Neural cell (in vitro differentiated cells): ENCODE measurements at regions not wholly inside any gene's neighbourhood (a gene's known extent, or its start where the extent isn't known, plus 50 kb on each side); places are given as distances from the start of the nearest gene placed in this dataset.
A peak's percentile ranks its signal among the peaks of the same experiment; 100 is the strongest.

Experiments
- H2AFZ ChIP-seq: fragments of 200-600, 300-800 bp; sonication (generic), shearing (Covaris generic); 2 replicates; pipeline ENCODE4 v1.6.0; 2014; ENCODE audit warnings: low read depth, mild to moderate bottlenecking, antibody characterized with exemption, low read length, moderate library complexity
- H3F3A ChIP-seq: fragments of 200-600 bp; shearing (Covaris generic); 2 replicates; pipeline ENCODE4 v1.6.1; 2016; ENCODE audit warnings: mild to moderate bottlenecking, moderate library complexity, mixed read lengths, antibody characterized with exemption, low read length; ENCODE audit not compliant: insufficient read depth, poor library complexity, severe bottlenecking
- H3K27ac ChIP-seq: fragments of 200-600, 300-800 bp; sonication (generic), shearing (Covaris generic); 2 replicates; pipeline ENCODE4 v1.5.1; 2014; ENCODE audit warnings: mild to moderate bottlenecking, low read length, moderate library complexity
- H3K27me3 ChIP-seq: fragments of 300-800, 200-600 bp; sonication (generic), shearing (Covaris generic); 2 replicates; pipeline ENCODE4 v1.6.0; 2014; ENCODE audit warnings: mild to moderate bottlenecking, low read depth, low read length, moderate library complexity; ENCODE audit not compliant: insufficient read depth
- H3K36me3 ChIP-seq: fragments of 300-800, 200-600 bp; sonication (generic), shearing (Covaris generic); 2 replicates; pipeline ENCODE4 v1.5.1; 2014; ENCODE audit warnings: mild to moderate bottlenecking, antibody characterized with exemption, low read length, moderate library complexity; ENCODE audit not compliant: insufficient read depth
- H3K4me2 ChIP-seq: fragments of 300-800, 200-600 bp; sonication (generic), shearing (Covaris generic); 2 replicates; pipeline ENCODE4 v1.6.0; 2014; ENCODE audit warnings: mild to moderate bottlenecking, low read length
- H3K4me3 ChIP-seq: fragments of 300-800, 200-600 bp; sonication (generic), shearing (Covaris generic); 2 replicates; pipeline ENCODE4 v1.5.1; 2014; ENCODE audit warnings: mild to moderate bottlenecking, low read length, moderate library complexity
- H3K79me2 ChIP-seq: fragments of 200-600 bp; shearing (Covaris generic); replicated peaks from 2 replicates; pipeline ENCODE4 v1.6.0; 2014; ENCODE audit warnings: mild to moderate bottlenecking, low read length, moderate library complexity; ENCODE audit not compliant: insufficient read depth
- H3K9ac ChIP-seq: fragments of 300-800, 200-600 bp; sonication (generic), shearing (Covaris generic); 2 replicates; pipeline ENCODE4 v1.6.1; 2016; ENCODE audit warnings: mild to moderate bottlenecking, low read length, mixed read lengths
- H3K9me2 ChIP-seq: fragments of 200-600 bp; shearing (Covaris generic); 2 replicates; pipeline ENCODE4 v1.6.1; 2016; ENCODE audit warnings: mild to moderate bottlenecking, low read length, mixed read lengths; ENCODE audit not compliant: insufficient read depth
- H3K9me3 ChIP-seq: fragments of 200-600, 300-800 bp; sonication (generic), shearing (Covaris generic); 2 replicates; pipeline ENCODE4 v1.6.1; 2016; ENCODE audit warnings: mild to moderate bottlenecking, mixed run types, low read length, moderate library complexity, mixed read lengths
- H4K20me1 ChIP-seq: fragments of 200-600 bp; shearing (Covaris generic); 2 replicates; pipeline ENCODE4 v1.6.1; 2016; ENCODE audit warnings: mild to moderate bottlenecking, mixed run types; ENCODE audit not compliant: insufficient read depth
- CTCF ChIP-seq: fragments of 450-650 bp; IDR thresholded peaks from 2 replicates; pipeline ENCODE4 v1.5.1; 2014; ENCODE audit warnings: antibody characterized with exemption, mild to moderate bottlenecking, moderate library complexity; ENCODE audit not compliant: poor library complexity, severe bottlenecking
- EP300 ChIP-seq: fragments of 450-650 bp; conservative IDR thresholded peaks from 2 replicates; pipeline ENCODE4 v1.6.1; 2014; ENCODE audit warnings: antibody characterized with exemption, mild to moderate bottlenecking, moderate library complexity; ENCODE audit not compliant: poor library complexity, severe bottlenecking
- EZH2 ChIP-seq: fragments of 200-600, 300-800 bp; shearing (Covaris generic), sonication (generic); IDR thresholded peaks from 2 replicates; pipeline ENCODE4 v1.6.1; 2014; ENCODE audit warnings: antibody characterized with exemption, low read length, borderline replicate concordance, mild to moderate bottlenecking; ENCODE audit not compliant: insufficient read depth, poor library complexity, severe bottlenecking
- MXI1 ChIP-seq: fragments of 450-650 bp; conservative IDR thresholded peaks from 2 replicates; pipeline ENCODE4 v1.6.1; 2014; ENCODE audit warnings: antibody characterized with exemption, mild to moderate bottlenecking; ENCODE audit not compliant: poor library complexity, severe bottlenecking
- POLR2AphosphoS5 ChIP-seq: IDR thresholded peaks from 2 replicates; pipeline ENCODE4 v1.6.1; 2012
- RAD21 ChIP-seq: fragments of 450-650 bp; conservative IDR thresholded peaks from 2 replicates; pipeline ENCODE4 v1.6.1; 2014; ENCODE audit warnings: antibody characterized with exemption, mild to moderate bottlenecking, moderate library complexity
- REST ChIP-seq: IDR thresholded peaks from 2 replicates; pipeline ENCODE4 v1.6.1; 2012; ENCODE audit warnings: borderline replicate concordance
- SMC3 ChIP-seq: fragments of 450-650 bp; conservative IDR thresholded peaks from 2 replicates; pipeline ENCODE4 v1.6.1; 2014; ENCODE audit warnings: antibody characterized with exemption, mild to moderate bottlenecking, moderate library complexity; ENCODE audit not compliant: poor library complexity
- TAF1 ChIP-seq: IDR thresholded peaks from 2 replicates; pipeline ENCODE4 v1.6.1; 2012; ENCODE audit warnings: low read depth

GRCh38 chr6:97473979-97474378, 191.0 kb upstream of the MMS22L start:
- Histone ChIP-seq H3K9me3 (peaks cover 4% of the 10 kb centered on the region), H3K27ac (no peak overlapping the region), H3K79me2 (no peaks in the 10 kb centered on the region), H3K9me2 (no peaks in the 10 kb centered on the region), H3K4me3 (no peak overlapping the region), H3K36me3 (no peaks in the 10 kb centered on the region), H3K4me2 (no peak overlapping the region), H2AFZ (no peak overlapping the region), H3K27me3 (no peaks in the 10 kb centered on the region), H4K20me1 (no peaks in the 10 kb centered on the region), H3F3A (no peaks in the 10 kb centered on the region), H3K9ac (no peak overlapping the region)
- TF ChIP-seq TAF1 = no peak
- TF ChIP-seq MXI1 = no peak

- no peaks in the 10 kb centered on the region for H4K20me1 ChIP-seq
- H3K4me2 ChIP-seq = no peak overlapping the region
- no peaks in the 10 kb centered on the region for H3F3A ChIP-seq
- H3K9me2 ChIP-seq = no peaks in the 10 kb centered on the region
- no peak overlapping the region for H3K9ac ChIP-seq
- H3K27me3 ChIP-seq = no peaks in the 10 kb centered on the region
- no peak overlapping the region for H3K4me3 ChIP-seq
- TF ChIP-seq POLR2AphosphoS5 (no peak), SMC3 (peak; percentile 78), REST (no peak), EZH2 (no peak), TAF1 (no peak), EP300 (no peak), CTCF (peak; percentile 74), RAD21 (peak; percentile 74), MXI1 (no peak)
- no peak overlapping the region for H3K27ac ChIP-seq
- H3K79me2 ChIP-seq = no peaks in the 10 kb centered on the region
- no peaks in the 10 kb centered on the region for H3K9me3 ChIP-seq
- no peak overlapping the region for H2AFZ ChIP-seq
- H3K36me3 ChIP-seq = no peaks in the 10 kb centered on the region
Observed at GRCh38 chr6:97497713-97498331, 214.8 kb upstream of the MMS22L start.

GRCh38 chr6:97501853-97502252, 218.8 kb upstream of the MMS22L start:
- H3K36me3 ChIP-seq = no peaks in the 10 kb centered on the region
- TF ChIP-seq EZH2 (no peak), CTCF (peak; percentile 47), TAF1 (no peak), REST (peak; percentile 26), SMC3 (no peak), MXI1 (no peak), RAD21 (no peak), POLR2AphosphoS5 (no peak), EP300 (no peak)
- no peaks in the 10 kb centered on the region for H3K9me2 ChIP-seq
- no peaks in the 10 kb centered on the region for H3K27me3 ChIP-seq
- no peak overlapping the region for H2AFZ ChIP-seq
- H4K20me1 ChIP-seq = no peaks in the 10 kb centered on the region
- H3K4me2 ChIP-seq = no peak overlapping the region
- H3K9me3 ChIP-seq = no peaks in the 10 kb centered on the region
- H3K27ac ChIP-seq = no peak overlapping the region
- H3K9ac ChIP-seq = no peak overlapping the region
- no peak overlapping the region for H3K4me3 ChIP-seq
- H3K79me2 ChIP-seq = no peaks in the 10 kb centered on the region
- no peaks in the 10 kb centered on the region for H3F3A ChIP-seq
